ENCODE measurements at regions not wholly inside any gene's neighbourhood (a gene's known extent, or its start where the extent isn't known, plus 50 kb on each side); places are given as distances from the start of the nearest gene placed in this dataset.

DNA sequence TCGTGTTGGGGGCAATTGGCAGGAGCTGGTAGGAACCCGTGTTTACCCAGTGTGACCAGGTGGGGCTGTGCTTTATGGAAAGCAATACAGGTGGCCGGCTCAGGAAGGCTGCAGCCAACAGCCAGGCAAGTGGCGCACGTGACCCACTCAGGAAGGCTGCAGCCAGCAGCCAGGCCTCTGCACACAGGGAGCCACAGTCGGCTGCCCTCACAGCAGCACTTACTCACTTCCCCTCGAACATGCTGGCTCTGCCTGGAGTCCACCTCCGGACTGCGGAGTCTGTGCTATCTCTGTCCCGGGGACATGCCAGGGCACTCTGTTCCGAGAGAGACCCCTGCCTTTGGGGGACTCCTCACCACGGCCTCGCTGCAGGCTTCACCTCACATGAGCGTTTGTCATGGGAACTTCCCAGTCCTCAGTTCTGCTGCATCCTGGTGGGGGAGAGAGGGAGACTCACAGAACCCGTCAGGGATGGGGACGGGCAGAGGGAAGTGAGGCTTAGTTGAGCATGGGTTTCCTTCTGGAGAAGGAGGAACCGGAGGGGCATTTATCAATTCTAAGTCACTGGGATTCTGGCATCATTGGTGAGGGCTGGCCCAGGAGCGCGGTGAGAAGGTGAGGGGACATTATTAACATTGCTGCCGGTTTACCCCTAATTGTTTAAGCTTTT, 76.8 kb downstream of the TTLL2 start:
- TF ChIP-seq, protein P1, sequence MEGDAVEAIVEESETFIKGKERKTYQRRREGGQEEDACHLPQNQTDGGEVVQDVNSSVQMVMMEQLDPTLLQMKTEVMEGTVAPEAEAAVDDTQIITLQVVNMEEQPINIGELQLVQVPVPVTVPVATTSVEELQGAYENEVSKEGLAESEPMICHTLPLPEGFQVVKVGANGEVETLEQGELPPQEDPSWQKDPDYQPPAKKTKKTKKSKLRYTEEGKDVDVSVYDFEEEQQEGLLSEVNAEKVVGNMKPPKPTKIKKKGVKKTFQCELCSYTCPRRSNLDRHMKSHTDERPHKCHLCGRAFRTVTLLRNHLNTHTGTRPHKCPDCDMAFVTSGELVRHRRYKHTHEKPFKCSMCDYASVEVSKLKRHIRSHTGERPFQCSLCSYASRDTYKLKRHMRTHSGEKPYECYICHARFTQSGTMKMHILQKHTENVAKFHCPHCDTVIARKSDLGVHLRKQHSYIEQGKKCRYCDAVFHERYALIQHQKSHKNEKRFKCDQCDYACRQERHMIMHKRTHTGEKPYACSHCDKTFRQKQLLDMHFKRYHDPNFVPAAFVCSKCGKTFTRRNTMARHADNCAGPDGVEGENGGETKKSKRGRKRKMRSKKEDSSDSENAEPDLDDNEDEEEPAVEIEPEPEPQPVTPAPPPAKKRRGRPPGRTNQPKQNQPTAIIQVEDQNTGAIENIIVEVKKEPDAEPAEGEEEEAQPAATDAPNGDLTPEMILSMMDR (IDR thresholded peaks at IDR 0.05; ENCODE audit: borderline replicate concordance, extremely low read depth, low read length, poor library complexity, severe bottlenecking) = no peak
- no peak for TF ChIP-seq EZH2 (IDR thresholded peaks at IDR 0.05; ENCODE audit: borderline replicate concordance, low read depth, low read length, severe bottlenecking)
